ENCODE measurements at regions not wholly inside any gene's neighbourhood (a gene's known extent, or its start where the extent isn't known, plus 50 kb on each side); places are given as distances from the start of the nearest gene placed in this dataset.

GRCh38 chr2:236692937-236693336 is 123.3 kb downstream of the ACKR3 start:
- no peak for DNase-seq

- no peak for DNase-seq
These were observed 123.9 kb downstream of the ACKR3 start for GRCh38 chr2:236693531-236693930.

DNA sequence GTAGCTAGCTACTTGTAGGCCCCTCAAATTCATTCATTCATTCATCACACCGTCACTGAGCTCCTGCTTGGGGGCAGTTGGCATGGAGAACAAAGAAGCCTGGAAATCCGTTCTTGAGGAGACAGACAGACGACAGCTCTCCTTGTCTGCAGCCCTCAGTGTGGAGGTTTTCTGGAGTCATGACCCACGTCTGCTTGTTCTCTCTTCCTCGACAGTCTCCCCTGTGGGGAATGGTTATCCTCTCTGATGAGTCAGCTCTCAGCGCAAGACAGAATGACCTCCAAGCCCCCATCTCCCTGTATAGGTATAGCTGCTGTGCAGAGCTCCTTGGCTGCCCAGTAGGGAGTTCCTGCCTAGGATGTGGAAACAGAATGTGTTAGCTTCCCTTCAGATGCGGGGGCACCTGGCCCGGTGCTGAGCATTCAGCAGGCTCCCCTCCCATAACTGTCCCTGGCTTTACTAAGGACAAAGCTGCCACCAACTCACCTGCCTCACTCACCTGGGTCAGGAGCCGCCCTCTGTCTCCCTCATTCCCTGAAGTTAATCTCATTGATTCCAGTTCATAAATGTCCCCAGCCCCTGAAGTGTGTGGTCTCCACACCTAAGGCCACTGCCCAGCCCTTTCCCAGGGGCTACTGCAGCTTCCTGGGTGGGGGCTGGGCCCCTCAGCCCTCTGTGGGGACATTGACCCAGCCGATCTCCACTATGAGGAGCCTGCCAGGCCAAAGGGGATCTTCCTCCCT is 124.7 kb downstream of the ACKR3 start:
- DNase-seq = no peak

GRCh38 chr2:236696834-236697233 is 127.2 kb downstream of the ACKR3 start:
- no peak for DNase-seq

DNA sequence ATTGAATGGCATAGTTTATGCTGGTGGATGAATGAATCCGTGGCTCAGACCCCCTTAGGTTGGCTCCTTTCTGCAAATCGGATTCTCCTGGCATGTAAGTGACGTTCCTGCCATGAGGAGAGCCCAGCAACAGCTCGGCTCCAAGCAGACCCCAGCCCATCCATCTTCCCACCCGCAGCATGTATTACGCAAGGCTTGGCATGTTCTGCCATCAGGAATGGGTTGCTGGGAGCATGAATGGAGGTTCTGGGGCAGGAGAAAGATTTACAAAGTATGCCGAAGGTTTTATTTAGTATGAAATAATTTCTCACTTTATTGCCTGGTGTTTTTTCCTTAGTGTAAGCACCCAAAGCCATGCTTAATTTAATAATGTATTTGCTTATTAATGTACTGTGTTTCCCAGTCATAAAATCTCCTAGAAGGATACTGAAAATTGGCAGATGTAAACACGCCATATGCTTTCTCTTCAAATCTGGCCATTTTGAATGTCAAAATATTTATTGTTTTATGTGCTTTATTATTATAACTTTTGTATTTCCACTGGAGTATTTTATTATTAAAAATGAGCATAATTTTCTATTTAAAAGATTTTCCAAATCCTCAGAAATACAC is 128.5 kb downstream of the ACKR3 start:
- DNase-seq = no peak

DNA sequence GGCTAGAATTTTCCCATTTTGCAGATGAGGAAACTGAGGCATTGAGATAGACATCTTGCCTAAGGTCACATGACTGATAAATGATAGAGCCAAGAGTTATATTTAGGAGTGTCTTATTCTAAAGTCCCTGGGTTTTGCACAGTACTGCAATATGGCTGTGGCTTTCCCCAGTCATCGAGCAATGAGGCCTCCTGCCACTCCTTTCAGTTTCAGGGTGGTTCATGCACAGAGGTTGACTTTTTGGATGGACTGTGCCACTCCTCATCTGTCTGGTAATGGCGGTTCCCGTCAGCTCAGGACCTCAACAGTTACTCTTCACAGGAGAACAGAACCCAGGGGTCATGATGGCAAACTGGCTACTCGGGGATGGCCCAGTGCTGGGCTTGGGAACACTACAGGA is 131.1 kb downstream of the ACKR3 start:
- no peak for DNase-seq

DNA sequence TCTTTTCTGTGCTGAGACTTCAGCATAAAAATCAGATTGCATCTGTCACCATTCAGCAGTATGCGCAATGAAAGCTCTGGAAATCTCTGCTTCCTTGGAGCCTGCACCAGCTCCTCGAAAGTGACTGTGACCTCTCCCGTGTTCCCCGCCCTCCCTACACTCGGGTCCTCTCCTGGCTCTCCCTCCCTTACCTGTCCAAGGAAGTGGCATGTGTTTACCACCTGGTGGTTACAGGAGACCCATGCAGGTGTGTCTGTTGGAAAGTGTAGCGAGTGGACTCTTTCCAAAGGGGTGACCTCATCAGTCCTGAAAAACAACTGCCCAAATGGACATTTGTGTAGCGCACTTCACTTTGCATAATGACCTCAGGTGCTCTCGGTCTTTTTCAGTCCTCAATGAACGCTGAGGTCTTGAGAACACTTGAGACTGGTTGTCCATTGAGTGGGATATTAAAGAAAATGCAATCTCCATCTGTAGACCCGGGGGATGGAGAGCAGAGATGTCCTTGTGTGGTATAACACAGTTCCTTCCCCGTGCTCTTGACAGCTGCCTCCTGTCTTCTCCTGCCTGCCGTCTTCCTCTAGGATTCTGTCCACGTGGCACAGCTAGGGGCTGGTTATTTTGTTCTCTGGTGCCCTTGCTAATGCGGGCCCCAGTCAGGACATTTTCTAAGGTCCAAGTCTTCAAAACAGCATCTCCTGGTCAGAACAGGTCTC is 133.2 kb downstream of the ACKR3 start:
- DNase-seq = no peak

- no peak for DNase-seq
These were observed 133.7 kb downstream of the ACKR3 start for GRCh38 chr2:236703373-236703709.

GRCh38 chr2:236703906-236704305 is 134.3 kb downstream of the ACKR3 start:
- no peak for DNase-seq

- DNase-seq = no peak
These were observed 135.3 kb downstream of the ACKR3 start for GRCh38 chr2:236704887-236705286.

- no peak for DNase-seq
These were observed 135.9 kb downstream of the ACKR3 start for GRCh38 chr2:236705295-236706105.

GRCh38 chr2:236706288-236706687 is 136.7 kb downstream of the ACKR3 start:
- no peak for DNase-seq

- DNase-seq = no peak
These were observed 137.2 kb downstream of the ACKR3 start for GRCh38 chr2:236706803-236707202.

- no peak for DNase-seq
These were observed 141.8 kb downstream of the ACKR3 start for GRCh38 chr2:236711440-236711839.

- no peak for DNase-seq
These were observed 142.7 kb downstream of the ACKR3 start for GRCh38 chr2:236712304-236712703.

DNA sequence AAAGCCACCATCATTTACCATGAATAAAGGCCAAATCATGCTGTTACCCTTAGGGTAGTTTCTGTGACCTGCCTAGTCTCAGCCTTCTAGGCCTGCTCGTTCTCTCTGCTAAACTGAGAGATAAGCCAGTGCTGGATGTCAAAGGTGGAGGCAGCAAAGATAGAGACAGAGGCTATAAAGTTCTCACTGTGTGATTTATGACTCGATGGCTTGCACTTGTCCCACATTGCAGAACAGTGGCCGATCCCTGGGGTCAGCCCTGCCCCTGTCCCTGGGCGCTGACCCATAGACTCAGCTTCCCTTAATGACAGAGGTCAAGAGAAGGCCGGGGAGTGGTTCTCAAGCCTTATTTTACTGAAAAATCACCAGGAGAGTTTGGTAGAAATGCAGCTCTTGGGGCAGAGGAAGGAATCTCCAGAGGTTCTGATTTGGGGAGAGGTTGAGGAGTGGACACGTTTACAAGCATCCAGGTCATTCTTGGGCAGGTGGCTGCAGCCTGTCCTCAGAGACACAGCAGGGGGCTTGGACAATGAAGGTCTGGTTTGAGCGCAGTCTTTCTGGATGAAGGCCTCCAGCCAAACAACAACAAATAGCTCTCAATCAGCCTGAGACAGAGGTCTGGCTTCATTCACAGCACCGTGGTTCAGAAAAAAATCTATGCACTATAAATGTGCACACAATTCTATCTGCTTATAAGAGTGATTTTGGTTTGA is 143.5 kb downstream of the ACKR3 start:
- DNase-seq = no peak

GRCh38 chr2:236714080-236714479 is 144.5 kb downstream of the ACKR3 start:
- no peak for DNase-seq

DNA sequence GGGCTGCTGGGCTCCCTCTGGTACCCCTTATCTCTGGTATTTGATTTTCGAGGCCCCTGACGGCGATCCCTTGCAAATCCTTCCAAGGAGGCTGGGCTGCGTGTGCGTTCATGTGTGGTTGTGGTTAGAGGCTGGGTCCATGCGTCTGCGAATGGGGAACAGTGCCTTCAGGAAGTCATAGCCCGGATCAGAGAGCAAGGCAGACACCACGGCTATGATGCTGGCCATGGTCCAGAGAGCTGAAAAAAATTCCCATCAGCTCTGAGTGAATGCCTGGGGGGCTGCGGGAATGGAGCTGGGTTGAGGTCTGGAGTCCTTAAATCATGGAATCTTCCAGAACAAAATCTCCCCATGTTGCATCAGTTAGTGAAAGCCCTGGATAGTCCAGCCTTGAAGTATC is 145.5 kb downstream of the ACKR3 start:
- no peak for DNase-seq

DNA sequence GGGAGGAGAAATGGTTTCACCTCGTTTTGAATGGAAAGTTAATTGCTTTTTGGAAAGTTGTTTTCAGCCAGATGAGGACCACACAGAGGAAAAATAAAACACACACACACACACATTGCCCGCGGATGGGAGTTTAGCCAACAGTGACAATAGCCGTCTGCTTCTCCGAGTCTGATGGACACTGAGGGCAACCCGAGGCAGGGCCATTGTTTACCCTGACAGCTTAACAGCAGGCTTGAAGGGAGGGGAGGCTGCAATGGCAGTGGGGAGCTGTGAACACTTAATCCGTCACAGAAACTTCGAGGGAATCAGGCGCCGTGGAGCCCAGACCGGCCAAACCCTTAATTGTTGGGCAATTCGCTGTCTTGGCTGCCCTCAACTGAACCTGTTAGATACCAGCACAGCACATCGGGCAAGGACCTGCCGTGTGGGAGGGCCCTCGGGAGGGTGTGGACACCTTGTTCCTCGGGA is 145.9 kb downstream of the ACKR3 start:
- no peak for DNase-seq

- DNase-seq = no peak
These were observed 147.5 kb downstream of the ACKR3 start for GRCh38 chr2:236717120-236717519.

DNA sequence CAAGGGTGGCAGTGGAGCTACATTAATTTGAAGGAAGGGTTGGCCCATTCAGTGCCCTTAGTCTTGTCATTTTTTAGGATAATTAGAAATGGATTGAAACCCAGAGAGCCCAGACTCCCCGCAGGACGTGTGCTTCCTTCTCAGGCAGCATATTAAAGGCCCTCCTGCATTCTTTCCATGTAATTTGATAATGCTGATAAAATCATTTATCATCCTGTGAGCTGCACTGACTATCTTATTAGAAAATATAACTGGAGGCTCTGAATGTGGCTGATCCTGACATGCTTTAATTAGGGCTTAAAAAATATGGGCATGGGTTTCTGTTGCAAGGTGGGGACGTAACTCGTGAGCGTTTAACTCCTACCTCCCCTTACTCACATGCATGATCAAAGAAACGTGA is 148.1 kb downstream of the ACKR3 start:
- no peak for DNase-seq

GRCh38 chr2:236718207-236718992 is 148.8 kb downstream of the ACKR3 start:
- DNase-seq = no peak

Measured in stimulated activated naive CD4-positive, alpha-beta T cell treated with Interleukin-2 at 50 U/mL for 16 hours (primary cell).